ENCODE measurements at regions not wholly inside any gene's neighbourhood (a gene's known extent, or its start where the extent isn't known, plus 50 kb on each side); places are given as distances from the start of the nearest gene placed in this dataset.
A peak's percentile ranks its signal among the peaks of the same experiment; 100 is the strongest.
"Not testable (repeated sequence)": the region's sequence is repeated elsewhere in the genome, so short reads cannot be mapped to it uniquely, and the experiment has no call there.

GRCh38 chr10:21385996-21386585, 139.4 kb downstream of the SKIDA1 start:
- H3K27me3 ChIP-seq (ENCODE audit: low read length), result no peaks in the 10 kb centered on the region
- no peak overlapping the region for H3K9ac ChIP-seq (ENCODE audit: low read length)
- no peak overlapping the region for H3K4me3 ChIP-seq (ENCODE audit: low read length)
- no peaks in the 10 kb centered on the region for H3K36me3 ChIP-seq (ENCODE audit: insufficient read depth, low read length)
- DNase-seq, result no peak
- no peaks in the 10 kb centered on the region for H3K79me2 ChIP-seq (ENCODE audit: low read length)
- no peaks in the 10 kb centered on the region for H4K20me1 ChIP-seq (ENCODE audit: insufficient read depth, low read depth, low read length)
- H3K4me1 ChIP-seq (ENCODE audit: low read length), result no peaks in the 10 kb centered on the region; the same call in 1 of the 2 replicates
- H3K9me3 ChIP-seq (ENCODE audit: low read length), result no peaks in the 10 kb centered on the region
- H3K9me2 ChIP-seq (replicated peaks; ENCODE audit: insufficient read depth, low read length), result no peaks in the 10 kb centered on the region
- no peak overlapping the region for H2AFZ ChIP-seq (ENCODE audit: low read length)
- no peak overlapping the region for H3K4me2 ChIP-seq (ENCODE audit: low read depth, low read length, poor library complexity, severe bottlenecking)
- no peak overlapping the region for H3K27ac ChIP-seq (ENCODE audit: low read length)

GRCh38 chr10:21385536-21385935, 139.9 kb downstream of the SKIDA1 start:
- no peaks in the 10 kb centered on the region for H3K27me3 ChIP-seq (ENCODE audit: low read length)
- H3K27ac ChIP-seq (ENCODE audit: low read length), result no peak overlapping the region
- H3K4me2 ChIP-seq (ENCODE audit: low read depth, low read length, poor library complexity, severe bottlenecking), result no peak overlapping the region
- H3K9me3 ChIP-seq (ENCODE audit: low read length), result no peaks in the 10 kb centered on the region
- no peak for DNase-seq
- H4K20me1 ChIP-seq (ENCODE audit: insufficient read depth, low read depth, low read length), result no peaks in the 10 kb centered on the region
- H3K79me2 ChIP-seq (ENCODE audit: low read length), result no peaks in the 10 kb centered on the region
- H3K36me3 ChIP-seq (ENCODE audit: insufficient read depth, low read length), result no peaks in the 10 kb centered on the region
- no peak overlapping the region for H2AFZ ChIP-seq (ENCODE audit: low read length)
- no peaks in the 10 kb centered on the region; the same call in 1 of the 2 replicates for H3K4me1 ChIP-seq (ENCODE audit: low read length)
- no peaks in the 10 kb centered on the region for H3K9me2 ChIP-seq (replicated peaks; ENCODE audit: insufficient read depth, low read length)
- H3K9ac ChIP-seq (ENCODE audit: low read length), result no peak overlapping the region
- no peak overlapping the region for H3K4me3 ChIP-seq (ENCODE audit: low read length)

GRCh38 chr10:21379143-21379542, 146.3 kb downstream of the SKIDA1 start:
- no peak overlapping the region for H3K4me3 ChIP-seq (ENCODE audit: low read length)
- no peaks in the 10 kb centered on the region for H3K79me2 ChIP-seq (ENCODE audit: low read length)
- H3K27ac ChIP-seq (ENCODE audit: low read length), result no peak overlapping the region
- DNase-seq, result no peak
- no peaks in the 10 kb centered on the region for H4K20me1 ChIP-seq (ENCODE audit: insufficient read depth, low read depth, low read length)
- no peaks in the 10 kb centered on the region for H3K27me3 ChIP-seq (ENCODE audit: low read length)
- no peak overlapping the region for H3K9ac ChIP-seq (ENCODE audit: low read length)
- no peaks in the 10 kb centered on the region for H3K9me3 ChIP-seq (ENCODE audit: low read length)
- H3K9me2 ChIP-seq (replicated peaks; ENCODE audit: insufficient read depth, low read length), result no peaks in the 10 kb centered on the region
- no peak overlapping the region for H3K4me2 ChIP-seq (ENCODE audit: low read depth, low read length, poor library complexity, severe bottlenecking)
- H3K4me1 ChIP-seq (ENCODE audit: low read length), result no peaks in the 10 kb centered on the region
- no peak overlapping the region for H2AFZ ChIP-seq (ENCODE audit: low read length)
- H3K36me3 ChIP-seq (ENCODE audit: insufficient read depth, low read length), result no peaks in the 10 kb centered on the region

GRCh38 chr10:21375274-21375673, 150.2 kb downstream of the SKIDA1 start:
- not testable (repeated sequence) for H2AFZ ChIP-seq (ENCODE audit: low read length); H3K9me3 ChIP-seq (ENCODE audit: low read length); H3K4me2 ChIP-seq (ENCODE audit: low read depth, low read length, poor library complexity, severe bottlenecking); H3K4me1 ChIP-seq (ENCODE audit: low read length); H3K79me2 ChIP-seq (ENCODE audit: low read length); H3K9ac ChIP-seq (ENCODE audit: low read length); DNase-seq; H3K27me3 ChIP-seq (ENCODE audit: low read length); H3K4me3 ChIP-seq (ENCODE audit: low read length); H3K27ac ChIP-seq (ENCODE audit: low read length); H3K36me3 ChIP-seq (ENCODE audit: insufficient read depth, low read length); H4K20me1 ChIP-seq (ENCODE audit: insufficient read depth, low read depth, low read length); H3K9me2 ChIP-seq (replicated peaks; ENCODE audit: insufficient read depth, low read length)

GRCh38 chr10:21373881-21374280, 151.6 kb downstream of the SKIDA1 start:
- H3K79me2 ChIP-seq (ENCODE audit: low read length); H3K27ac ChIP-seq (ENCODE audit: low read length); H3K4me2 ChIP-seq (ENCODE audit: low read depth, low read length, poor library complexity, severe bottlenecking); H4K20me1 ChIP-seq (ENCODE audit: insufficient read depth, low read depth, low read length); H3K27me3 ChIP-seq (ENCODE audit: low read length); H2AFZ ChIP-seq (ENCODE audit: low read length); H3K9me3 ChIP-seq (ENCODE audit: low read length); H3K9me2 ChIP-seq (replicated peaks; ENCODE audit: insufficient read depth, low read length); H3K9ac ChIP-seq (ENCODE audit: low read length); DNase-seq; H3K4me3 ChIP-seq (ENCODE audit: low read length); H3K36me3 ChIP-seq (ENCODE audit: insufficient read depth, low read length); H3K4me1 ChIP-seq (ENCODE audit: low read length): not testable (repeated sequence)

- peak overlapping the region; percentile 61; the same call in 1 of the 2 replicates for H2AFZ ChIP-seq (ENCODE audit: low read length)
- peaks cover 6% of the 10 kb centered on the region for H3K4me1 ChIP-seq (ENCODE audit: low read length)
- no peaks in the 10 kb centered on the region for H4K20me1 ChIP-seq (ENCODE audit: insufficient read depth, low read depth, low read length)
- no peaks in the 10 kb centered on the region for H3K79me2 ChIP-seq (ENCODE audit: low read length)
- peak overlapping the region; percentile 16 for H3K4me2 ChIP-seq (ENCODE audit: low read depth, low read length, poor library complexity, severe bottlenecking)
- no peaks in the 10 kb centered on the region for H3K9me2 ChIP-seq (replicated peaks; ENCODE audit: insufficient read depth, low read length)
- no peaks in the 10 kb centered on the region for H3K9me3 ChIP-seq (ENCODE audit: low read length)
- no peaks in the 10 kb centered on the region for H3K27me3 ChIP-seq (ENCODE audit: low read length)
- no peaks in the 10 kb centered on the region for H3K36me3 ChIP-seq (ENCODE audit: insufficient read depth, low read length)
- 0 out of 2 replicates have a peak overlapping the region, but pooled peaks have one; percentile 1 for H3K9ac ChIP-seq (ENCODE audit: low read length)
- DNase-seq, result peak; percentile 69
- no peak overlapping the region for H3K4me3 ChIP-seq (ENCODE audit: low read length)
- H3K27ac ChIP-seq (ENCODE audit: low read length), result no peak overlapping the region
Observed at GRCh38 chr10:21372651-21373410, 152.7 kb downstream of the SKIDA1 start.

GRCh38 chr10:21369697-21370096, 155.8 kb downstream of the SKIDA1 start:
- Histone ChIP-seq H3K4me2 (ENCODE audit: low read depth, low read length, poor library complexity, severe bottlenecking) (no peak overlapping the region), H4K20me1 (ENCODE audit: insufficient read depth, low read depth, low read length) (no peaks in the 10 kb centered on the region), H3K27me3 (ENCODE audit: low read length) (no peaks in the 10 kb centered on the region), H3K9me2 (replicated peaks; ENCODE audit: insufficient read depth, low read length) (no peaks in the 10 kb centered on the region), H3K4me3 (ENCODE audit: low read length) (no peak overlapping the region), H3K4me1 (ENCODE audit: low read length) (peaks cover 6% of the 10 kb centered on the region), H3K79me2 (ENCODE audit: low read length) (no peaks in the 10 kb centered on the region), H2AFZ (ENCODE audit: low read length) (no peak overlapping the region), H3K27ac (ENCODE audit: low read length) (no peak overlapping the region), H3K36me3 (ENCODE audit: insufficient read depth, low read length) (no peaks in the 10 kb centered on the region), H3K9me3 (ENCODE audit: low read length) (no peaks in the 10 kb centered on the region), H3K9ac (ENCODE audit: low read length) (no peak overlapping the region)
- no peak for DNase-seq

- DNase-seq, result no peak
- Histone ChIP-seq H3K27me3 (ENCODE audit: low read length) (no peaks in the 10 kb centered on the region), H3K4me1 (ENCODE audit: low read length) (peaks cover 6% of the 10 kb centered on the region), H3K36me3 (ENCODE audit: insufficient read depth, low read length) (no peaks in the 10 kb centered on the region), H3K9me2 (replicated peaks; ENCODE audit: insufficient read depth, low read length) (no peaks in the 10 kb centered on the region), H3K79me2 (ENCODE audit: low read length) (no peaks in the 10 kb centered on the region), H3K9ac (ENCODE audit: low read length) (no peak overlapping the region), H3K27ac (ENCODE audit: low read length) (no peak overlapping the region), H3K4me2 (ENCODE audit: low read depth, low read length, poor library complexity, severe bottlenecking) (no peak overlapping the region), H3K9me3 (ENCODE audit: low read length) (no peaks in the 10 kb centered on the region), H2AFZ (ENCODE audit: low read length) (no peak overlapping the region), H3K4me3 (ENCODE audit: low read length) (no peak overlapping the region), H4K20me1 (ENCODE audit: insufficient read depth, low read depth, low read length) (no peaks in the 10 kb centered on the region)
Observed at GRCh38 chr10:21368728-21369425, 156.6 kb downstream of the SKIDA1 start.

Data from Karpas-422 (cell line).